ENCODE measurements at regions not wholly inside any gene's neighbourhood (a gene's known extent, or its start where the extent isn't known, plus 50 kb on each side); places are given as distances from the start of the nearest gene placed in this dataset.

- intact Hi-C loops (cut with DNase I; ENCODE audit: low total_unique reads): no loop called here
Measured at GRCh38 chr3:168753724-168754123, 658.0 kb upstream of the GOLIM4 start.

GRCh38 chr3:168752339-168752738, 656.6 kb upstream of the GOLIM4 start:
- TF ChIP-seq CTCF (IDR thresholded peaks at IDR 0.05) (no peak), POLR2A (IDR thresholded peaks at IDR 0.05) (no peak)
- intact Hi-C loops (cut with DNase I; ENCODE audit: low total_unique reads): no loop called here
- no peak overlapping the region for H3K4me3 ChIP-seq (ENCODE audit: low read depth, poor library complexity, severe bottlenecking)
- no peak for DNase-seq (ENCODE audit: low spot score in 2 of 2)

More at GRCh38 chr3:168753724-168754123, 658.0 kb upstream of the GOLIM4 start:
- DNase-seq (ENCODE audit: low spot score in 2 of 2): no peak
- 78 to 85% methylated on average over 1 of the region's 1 CpG for WGBS, 2 donors
- no peak overlapping the region for H3K4me3 ChIP-seq (ENCODE audit: low read depth, poor library complexity, severe bottlenecking)
- no peak for TF ChIP-seq CTCF (IDR thresholded peaks at IDR 0.05)
- no peak for TF ChIP-seq POLR2A (IDR thresholded peaks at IDR 0.05)

GRCh38 chr3:168747697-168748096, 652.0 kb upstream of the GOLIM4 start:
- DNase-seq (ENCODE audit: low spot score in 2 of 2): no peak
- H3K4me3 ChIP-seq (ENCODE audit: low read depth, poor library complexity, severe bottlenecking): no peak overlapping the region
- WGBS, 2 donors: 72 to 73% methylated on average over 3 of the region's 3 CpGs
- intact Hi-C loops (cut with DNase I; ENCODE audit: low total_unique reads): no loop called here
- no peak for TF ChIP-seq CTCF (IDR thresholded peaks at IDR 0.05)
- no peak for TF ChIP-seq POLR2A (IDR thresholded peaks at IDR 0.05)

- 86 to 89% methylated on average over 6 of the region's 6 CpGs for WGBS, 2 donors
- no peak for TF ChIP-seq POLR2A (IDR thresholded peaks at IDR 0.05)
- no peak for TF ChIP-seq CTCF (IDR thresholded peaks at IDR 0.05)
- H3K4me3 ChIP-seq (ENCODE audit: low read depth, poor library complexity, severe bottlenecking): no peak overlapping the region
- DNase-seq (ENCODE audit: low spot score in 2 of 2): no peak
- intact Hi-C loops (cut with DNase I; ENCODE audit: low total_unique reads): no loop called here
Measured at GRCh38 chr3:168738527-168739325, 643.0 kb upstream of the GOLIM4 start.

- WGBS, 2 donors: 81 to 83% methylated on average over 2 of the region's 2 CpGs
- no peak overlapping the region for H3K4me3 ChIP-seq (ENCODE audit: low read depth, poor library complexity, severe bottlenecking)
- DNase-seq (ENCODE audit: low spot score in 2 of 2): no peak
- TF ChIP-seq CTCF (IDR thresholded peaks at IDR 0.05) (no peak), POLR2A (IDR thresholded peaks at IDR 0.05) (no peak)
- intact Hi-C loops (cut with DNase I; ENCODE audit: low total_unique reads): no loop called here
Measured at GRCh38 chr3:168736202-168736601, 640.5 kb upstream of the GOLIM4 start.

- no peak overlapping the region for H3K4me3 ChIP-seq (ENCODE audit: low read depth, poor library complexity, severe bottlenecking)
- 84 to 97% methylated on average over 3 of the region's 3 CpGs for WGBS, 2 donors
- TF ChIP-seq POLR2A (IDR thresholded peaks at IDR 0.05): no peak
- TF ChIP-seq CTCF (IDR thresholded peaks at IDR 0.05): no peak
- DNase-seq (ENCODE audit: low spot score in 2 of 2): no peak
- intact Hi-C loops (cut with DNase I; ENCODE audit: low total_unique reads): no loop called here
Measured at GRCh38 chr3:168730073-168730472, 634.3 kb upstream of the GOLIM4 start.
